ENCODE measurements at regions not wholly inside any gene's neighbourhood (a gene's known extent, or its start where the extent isn't known, plus 50 kb on each side); places are given as distances from the start of the nearest gene placed in this dataset.

GRCh38 chr10:98323221-98324164 lies 55.5 kb upstream of the LOXL4 start:
- TF ChIP-seq CTCF (IDR thresholded peaks at IDR 0.05) (no peak), POLR2AphosphoS5 (IDR thresholded peaks at IDR 0.05) (peak in 2 of 3 donors; percentile 60 to 73), POLR2A (IDR thresholded peaks at IDR 0.05) (no peak)

Data from suprapubic skin (tissue), 4 donors.